ENCODE measurements at regions not wholly inside any gene's neighbourhood (a gene's known extent, or its start where the extent isn't known, plus 50 kb on each side); places are given as distances from the start of the nearest gene placed in this dataset.

GRCh38 chr1:83543222-83543973, 455.5 kb downstream of the TTLL7 start:
- Histone ChIP-seq H3K4me3 (no peak overlapping the region), H3K4me1 (no peaks in the 10 kb centered on the region), H3K36me3 (no peaks in the 10 kb centered on the region), H3K9me3 (no peaks in the 10 kb centered on the region), H3K27ac (no peak overlapping the region), H3K27me3 (no peaks in the 10 kb centered on the region)
- DNase-seq: no peak
- TF ChIP-seq POLR2A (IDR thresholded peaks at IDR 0.05) (no peak), CTCF (IDR thresholded peaks at IDR 0.05) (no peak)
- intact Hi-C loops (cut with DNase I; ENCODE audit: low total_unique reads): no loop called here

- no peak overlapping the region for H3K4me3 ChIP-seq
- no peaks in the 10 kb centered on the region for H3K27me3 ChIP-seq
- H3K4me1 ChIP-seq: no peaks in the 10 kb centered on the region
- intact Hi-C loops (cut with DNase I; ENCODE audit: low total_unique reads): no loop called here
- no peaks in the 10 kb centered on the region for H3K36me3 ChIP-seq
- no peak overlapping the region for H3K27ac ChIP-seq
- DNase-seq: no peak
- no peaks in the 10 kb centered on the region for H3K9me3 ChIP-seq
- no peak for TF ChIP-seq CTCF (IDR thresholded peaks at IDR 0.05)
- no peak for TF ChIP-seq POLR2A (IDR thresholded peaks at IDR 0.05)
Measured at GRCh38 chr1:83531521-83532309, 467.2 kb downstream of the TTLL7 start.

- Histone ChIP-seq H3K4me3 (no peak overlapping the region), H3K36me3 (no peaks in the 10 kb centered on the region), H3K27ac (no peak overlapping the region), H3K27me3 (no peaks in the 10 kb centered on the region), H3K9me3 (no peaks in the 10 kb centered on the region), H3K4me1 (no peaks in the 10 kb centered on the region)
- no peak for TF ChIP-seq CTCF (IDR thresholded peaks at IDR 0.05)
- no peak for TF ChIP-seq POLR2A (IDR thresholded peaks at IDR 0.05)
- intact Hi-C loops (cut with DNase I; ENCODE audit: low total_unique reads): no loop called here
- no peak for DNase-seq
Measured at GRCh38 chr1:83530506-83530905, 468.4 kb downstream of the TTLL7 start.

- TF ChIP-seq CTCF (IDR thresholded peaks at IDR 0.05) (no peak), POLR2A (IDR thresholded peaks at IDR 0.05) (no peak)
- no peaks in the 10 kb centered on the region for H3K27me3 ChIP-seq
- H3K36me3 ChIP-seq: no peaks in the 10 kb centered on the region
- intact Hi-C loops (cut with DNase I; ENCODE audit: low total_unique reads): no loop called here
- H3K27ac ChIP-seq: no peak overlapping the region
- no peaks in the 10 kb centered on the region for H3K9me3 ChIP-seq
- no peak for DNase-seq
- H3K4me3 ChIP-seq: no peak overlapping the region
- H3K4me1 ChIP-seq: no peaks in the 10 kb centered on the region
Measured at GRCh38 chr1:83527987-83528386, 470.9 kb downstream of the TTLL7 start.

- TF ChIP-seq POLR2A (IDR thresholded peaks at IDR 0.05) (no peak), CTCF (IDR thresholded peaks at IDR 0.05) (no peak)
- Histone ChIP-seq H3K27me3 (no peaks in the 10 kb centered on the region), H3K36me3 (no peaks in the 10 kb centered on the region), H3K9me3 (no peaks in the 10 kb centered on the region), H3K27ac (no peak overlapping the region), H3K4me3 (no peak overlapping the region), H3K4me1 (no peaks in the 10 kb centered on the region)
- DNase-seq: no peak
- intact Hi-C loops (cut with DNase I; ENCODE audit: low total_unique reads): no loop called here
Measured at GRCh38 chr1:83520797-83521196, 478.1 kb downstream of the TTLL7 start.

All from uterus (tissue), 3 donors.